Cardiac septum (tissue), 1 donor: ENCODE measurements at regions not wholly inside any gene's neighbourhood (a gene's known extent, or its start where the extent isn't known, plus 50 kb on each side); places are given as distances from the start of the nearest gene placed in this dataset.
A peak's percentile ranks its signal among the peaks of the same experiment; 100 is the strongest.

ENCODE experiments used
- DNase-seq: peaks from one replicate; pipeline ENCODE4 v3.0.0-alpha.2; 2020; ENCODE audit warnings: low spot score
- intact Hi-C: fragments of 100-400 bp; cut with DNase I; formaldehyde crosslinking; loops from one replicate; pipeline ENCODE4 v1.14.0; 2022
- donor health status: DM: no; HTN: no; CAD: no.

- intact Hi-C loops, result no loop called here
- peak; percentile 58 for DNase-seq
Measured at GRCh38 chr19:29446361-29446760, 79.4 kb upstream of the VSTM2B start.

- intact Hi-C loops, result no loop called here
- DNase-seq, result no peak
Measured at GRCh38 chr19:29448046-29448445, 77.7 kb upstream of the VSTM2B start.

DNA sequence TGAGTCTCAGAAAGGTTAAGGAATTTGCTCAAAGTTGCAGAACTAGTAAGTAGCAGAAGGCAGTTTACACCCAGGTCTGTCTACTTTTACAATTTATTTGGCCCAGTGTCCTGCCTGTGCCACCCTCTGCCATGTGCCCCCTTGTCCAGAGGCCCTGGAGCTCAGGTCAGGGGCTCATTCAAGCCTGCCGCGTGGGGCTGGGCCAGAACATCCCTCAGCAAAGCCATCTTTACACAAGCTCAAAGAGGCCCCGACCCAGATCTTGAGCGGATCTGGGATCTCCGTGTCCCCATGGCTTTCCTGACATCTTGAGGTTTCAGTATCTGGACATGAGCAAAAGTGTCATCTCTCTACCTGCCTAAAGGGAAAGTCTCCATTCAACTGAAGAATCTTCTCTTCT is 76.4 kb upstream of the VSTM2B start:
- intact Hi-C loops, result no loop called here
- DNase-seq, result no peak

GRCh38 chr19:29450306-29450705 is 75.5 kb upstream of the VSTM2B start:
- no peak for DNase-seq
- intact Hi-C loops, result no loop called here

GRCh38 chr19:29450812-29451211 is 75.0 kb upstream of the VSTM2B start:
- intact Hi-C loops, result no loop called here
- DNase-seq, result no peak

GRCh38 chr19:29454109-29454508 is 71.7 kb upstream of the VSTM2B start:
- intact Hi-C loops, result no loop called here
- DNase-seq, result peak; percentile 26

GRCh38 chr19:29457413-29457812 is 68.4 kb upstream of the VSTM2B start:
- DNase-seq, result no peak

DNA sequence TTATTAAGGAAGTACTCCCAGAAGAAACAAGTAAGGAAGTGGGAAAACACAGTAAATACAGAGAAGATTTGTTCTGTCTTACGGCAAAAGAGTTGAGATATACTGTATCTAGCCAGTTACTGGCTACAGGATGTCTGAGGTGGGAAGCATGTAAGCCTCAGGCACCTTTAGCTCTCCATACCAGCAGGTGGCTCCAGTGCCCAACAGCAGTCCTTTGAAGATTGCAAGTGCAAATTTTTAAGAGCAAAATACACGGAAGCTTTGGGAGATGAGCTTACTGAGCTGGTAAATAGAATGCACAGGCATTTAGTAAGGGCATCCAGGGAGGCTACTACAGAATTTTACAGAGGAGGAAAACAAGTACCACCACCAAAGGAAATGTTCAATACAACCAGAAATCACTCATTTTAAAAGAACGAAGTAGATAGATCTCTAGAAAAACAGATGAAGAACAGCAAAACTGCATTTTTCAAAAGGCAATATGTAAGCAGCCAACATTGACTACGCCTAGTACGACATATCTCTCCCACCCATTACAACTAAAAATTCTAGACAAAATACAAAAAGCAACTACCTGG is 57.9 kb upstream of the VSTM2B start:
- no peak for DNase-seq
- intact Hi-C loops, result no loop called here

More at GRCh38 chr19:29457413-29457812, 68.4 kb upstream of the VSTM2B start:
- intact Hi-C loops, result no loop called here

DNA sequence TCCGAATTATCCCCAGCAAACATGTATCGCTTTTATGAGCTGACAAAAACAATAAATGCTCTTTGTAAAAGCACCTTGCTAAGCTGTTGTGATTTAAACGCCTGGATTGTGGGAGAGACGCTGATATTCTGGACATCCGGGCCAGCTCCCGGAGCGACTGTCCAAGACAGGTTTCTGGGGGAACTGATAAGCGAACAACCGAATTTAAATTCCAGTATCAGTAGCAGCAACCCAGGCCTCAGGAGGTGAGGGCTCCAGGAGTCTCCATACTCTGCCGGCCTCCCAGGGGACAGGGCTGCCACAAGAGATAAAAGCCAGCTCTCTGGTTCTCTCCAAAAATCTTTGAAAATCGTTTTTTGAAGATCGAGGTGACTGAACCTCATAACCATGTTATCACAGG is 50.3 kb upstream of the VSTM2B start:
- DNase-seq, result no peak
- intact Hi-C loops, result no loop called here
